ENCODE measurements at regions not wholly inside any gene's neighbourhood (a gene's known extent, or its start where the extent isn't known, plus 50 kb on each side); places are given as distances from the start of the nearest gene placed in this dataset.

DNA sequence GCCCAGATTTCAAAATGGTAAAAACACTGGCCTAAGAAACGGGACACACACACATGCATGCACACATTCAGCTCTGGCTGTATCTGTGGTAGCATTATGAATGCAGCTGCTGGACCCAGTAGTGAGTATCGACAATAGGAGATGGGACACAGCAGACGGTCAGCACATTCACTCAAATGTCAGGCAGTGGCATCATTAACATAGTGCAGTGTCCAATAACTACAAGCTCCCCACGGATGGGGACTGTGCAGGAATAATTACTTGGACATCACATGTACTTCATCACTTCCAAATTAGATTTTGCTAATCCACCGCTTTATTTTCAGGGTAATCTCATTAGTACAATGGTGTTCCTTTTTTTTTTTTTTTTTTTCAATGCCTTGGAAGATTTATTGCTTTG lies 109.5 kb downstream of the FANCF start:
- no peak for TF ChIP-seq ZNF274 (IDR thresholded peaks at IDR 0.05; ENCODE audit: low read depth, low read length)
- no peak for TF ChIP-seq YY1 (IDR thresholded peaks at IDR 0.05; ENCODE audit: insufficient read depth, insufficient read length)
- no peak for TF ChIP-seq SUZ12 (IDR thresholded peaks at IDR 0.05; ENCODE audit: extremely low read depth, insufficient read depth, insufficient read length)
